BLaER1 treated with 17β-estradiol and CSF1 and Interleukin-3, amounts not matched to agents 10 nM and 100 nM (cell line): ENCODE measurements at regions not wholly inside any gene's neighbourhood (a gene's known extent, or its start where the extent isn't known, plus 50 kb on each side); places are given as distances from the start of the nearest gene placed in this dataset.

Source experiments
- H3K27ac ChIP-seq, 11 experiments: shearing (Covaris generic); formaldehyde crosslinking; 2 replicates each; pipeline ENCODE4 v1.8.1; 2022
- H3K27me3 ChIP-seq, 11 experiments: shearing (Covaris generic); formaldehyde crosslinking; 2 replicates each; pipeline ENCODE4 v1.8.1; 2022
- H3K36me3 ChIP-seq, 11 experiments: shearing (Covaris generic); formaldehyde crosslinking; 2 replicates each; pipeline ENCODE4 v1.8.1; 2022
- H3K4me1 ChIP-seq, 10 experiments: shearing (Covaris generic); formaldehyde crosslinking; 2 replicates each; pipeline ENCODE4 v1.8.1; 2022
- H3K4me2 ChIP-seq, 11 experiments: shearing (Covaris generic); formaldehyde crosslinking; 2 replicates each; pipeline ENCODE4 v1.8.1; 2022
- H3K4me3 ChIP-seq, 10 experiments: shearing (Covaris generic); formaldehyde crosslinking; 2 replicates each; pipeline ENCODE4 v1.8.1; 2022
- H3K9ac ChIP-seq, 11 experiments: shearing (Covaris generic); formaldehyde crosslinking; 2 replicates each; pipeline ENCODE4 v1.8.1; 2022
- H3K9me3 ChIP-seq, 11 experiments: shearing (Covaris generic); formaldehyde crosslinking; replicated peaks in 1 of 11; 2 replicates each; pipeline ENCODE4 v1.8.1; 2022
- H4K20me1 ChIP-seq, 11 experiments: shearing (Covaris generic); formaldehyde crosslinking; 2 replicates each; pipeline ENCODE4 v1.8.1; 2022
- Cebpa-rat ChIP-seq, 11 experiments: shearing (Covaris generic); IDR thresholded peaks; 2 replicates each; pipeline ENCODE4 v1.8.1; 2022

DNA sequence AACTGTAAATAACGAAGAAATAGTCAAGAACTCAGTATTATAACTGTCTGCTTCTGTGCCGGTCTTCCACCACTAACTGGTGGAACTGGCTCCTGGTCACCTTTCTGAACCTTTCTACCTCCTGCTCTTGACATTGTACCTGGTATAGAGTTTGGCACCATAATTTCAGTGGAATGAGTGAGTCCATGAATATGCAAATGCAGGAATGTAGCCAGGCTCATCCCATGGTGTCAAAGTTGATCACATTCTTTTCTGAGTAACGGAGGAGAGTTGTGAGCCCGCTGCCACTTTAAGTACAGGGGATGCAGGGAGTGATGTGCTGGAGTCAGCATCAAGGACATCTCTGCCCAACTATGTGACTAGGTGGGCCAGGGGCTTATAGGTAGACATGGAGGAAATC is 207.9 kb upstream of the HS3ST1 start:
- H3K9ac ChIP-seq: no peak overlapping the region
- no peaks in the 10 kb centered on the region for H3K36me3 ChIP-seq
- TF ChIP-seq Cebpa-rat (IDR thresholded peaks at IDR 0.05): no peak
- H4K20me1 ChIP-seq: no peaks in the 10 kb centered on the region
- H3K4me3 ChIP-seq: no peak overlapping the region
- H3K27me3 ChIP-seq: no peaks in the 10 kb centered on the region
- no peak overlapping the region for H3K4me2 ChIP-seq
- peaks cover 0 to 25% (median 0%) of the 10 kb centered on the region in 10 experiments; a peak in 5 of 20 replicates for H3K4me1 ChIP-seq
- peaks cover 0 to 11% (median 7%) of the 10 kb centered on the region in 11 experiments; a peak in 8 of 22 replicates for H3K9me3 ChIP-seq
- H3K27ac ChIP-seq: no peak overlapping the region

DNA sequence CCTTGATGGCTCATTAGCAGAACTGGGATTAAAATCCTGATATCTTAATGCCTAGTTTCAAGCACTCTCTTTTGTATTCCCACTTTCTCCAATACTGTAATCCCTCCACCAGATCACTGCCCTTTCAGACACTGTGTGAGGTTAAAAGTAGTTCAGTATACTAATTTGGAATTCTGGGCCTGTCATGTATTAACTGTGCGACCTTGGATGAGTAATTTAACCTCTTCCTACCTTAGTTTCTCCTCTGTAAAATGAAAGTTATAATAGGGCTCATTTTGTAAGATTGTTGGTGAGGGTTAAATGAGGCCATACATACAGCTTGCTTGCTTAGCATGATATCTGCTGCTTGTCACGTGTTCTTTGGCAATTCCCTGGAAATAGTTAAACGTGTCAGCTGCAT is 207.3 kb upstream of the HS3ST1 start:
- no peak overlapping the region for H3K9ac ChIP-seq
- peaks cover 0 to 11% (median 7%) of the 10 kb centered on the region in 11 experiments; a peak in 8 of 22 replicates for H3K9me3 ChIP-seq
- no peaks in the 10 kb centered on the region for H4K20me1 ChIP-seq
- no peaks in the 10 kb centered on the region for H3K27me3 ChIP-seq
- peaks cover 0 to 27% (median 0%) of the 10 kb centered on the region in 10 experiments; a peak in 5 of 20 replicates for H3K4me1 ChIP-seq
- no peak overlapping the region for H3K27ac ChIP-seq
- no peak overlapping the region for H3K4me3 ChIP-seq
- no peak overlapping the region for H3K4me2 ChIP-seq
- TF ChIP-seq Cebpa-rat (IDR thresholded peaks at IDR 0.05): no peak
- H3K36me3 ChIP-seq: no peaks in the 10 kb centered on the region

DNA sequence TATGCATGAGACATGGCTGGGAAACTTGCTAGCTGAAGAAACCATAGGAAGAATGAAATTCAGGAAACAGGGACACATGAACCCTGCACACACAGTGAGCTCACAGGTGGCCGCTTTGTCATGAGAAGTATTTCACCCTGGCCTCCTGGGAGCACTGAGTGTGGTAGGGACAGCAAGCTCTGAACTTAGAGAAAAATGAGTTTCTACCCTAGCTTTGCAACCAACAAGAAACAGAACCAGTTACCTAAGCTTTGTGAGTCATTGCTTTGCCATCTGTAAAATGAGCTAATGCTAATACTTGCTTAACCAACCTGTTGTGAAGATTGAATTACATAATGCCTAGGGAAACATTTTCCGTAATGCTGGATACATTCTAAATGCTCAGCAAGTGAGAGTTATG is 206.6 kb upstream of the HS3ST1 start:
- no peak overlapping the region for H3K4me3 ChIP-seq

DNA sequence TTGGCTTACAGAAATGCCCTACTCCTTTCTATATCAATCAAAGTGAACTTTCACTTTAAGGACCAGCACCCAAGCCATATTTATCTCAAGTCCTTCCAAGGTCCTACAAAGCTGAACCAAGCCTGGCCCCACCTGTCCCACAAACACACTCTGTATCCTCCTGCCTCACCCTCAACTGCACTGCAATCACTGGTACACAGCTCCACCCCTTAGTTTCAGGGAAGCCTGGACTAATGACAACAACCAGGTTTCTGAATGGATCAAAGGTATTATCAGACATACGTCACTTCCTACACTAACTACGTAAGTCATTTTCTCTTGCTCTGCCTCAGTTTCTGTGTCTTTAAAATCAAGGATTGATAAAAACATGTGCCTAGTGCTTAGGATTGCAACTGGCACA is 205.6 kb upstream of the HS3ST1 start:
- peaks cover 0 to 10% (median 4%) of the 10 kb centered on the region in 11 experiments; a peak in 8 of 22 replicates for H3K9me3 ChIP-seq
- H3K9ac ChIP-seq: no peak overlapping the region
- no peaks in the 10 kb centered on the region for H4K20me1 ChIP-seq
- H3K27ac ChIP-seq: no peak overlapping the region
- no peak overlapping the region for H3K4me2 ChIP-seq
- TF ChIP-seq Cebpa-rat (IDR thresholded peaks at IDR 0.05): no peak
- no peaks in the 10 kb centered on the region for H3K27me3 ChIP-seq
- no peaks in the 10 kb centered on the region for H3K36me3 ChIP-seq
- no peak overlapping the region for H3K4me3 ChIP-seq
- H3K4me1 ChIP-seq: peaks cover 0 to 27% (median 0%) of the 10 kb centered on the region in 10 experiments; a peak in 5 of 20 replicates

More for the DNA sequence above, 206.6 kb upstream of the HS3ST1 start:
- Histone ChIP-seq H3K4me2 (no peak overlapping the region), H3K9me3 (peaks cover 0 to 11% (median 7%) of the 10 kb centered on the region in 11 experiments; a peak in 8 of 22 replicates), H3K9ac (no peak overlapping the region), H4K20me1 (no peaks in the 10 kb centered on the region), H3K27me3 (no peaks in the 10 kb centered on the region), H3K36me3 (no peaks in the 10 kb centered on the region), H3K27ac (no peak overlapping the region), H3K4me1 (peaks cover 0 to 27% (median 0%) of the 10 kb centered on the region in 10 experiments; a peak in 5 of 20 replicates)
- no peak for TF ChIP-seq Cebpa-rat (IDR thresholded peaks at IDR 0.05)

DNA sequence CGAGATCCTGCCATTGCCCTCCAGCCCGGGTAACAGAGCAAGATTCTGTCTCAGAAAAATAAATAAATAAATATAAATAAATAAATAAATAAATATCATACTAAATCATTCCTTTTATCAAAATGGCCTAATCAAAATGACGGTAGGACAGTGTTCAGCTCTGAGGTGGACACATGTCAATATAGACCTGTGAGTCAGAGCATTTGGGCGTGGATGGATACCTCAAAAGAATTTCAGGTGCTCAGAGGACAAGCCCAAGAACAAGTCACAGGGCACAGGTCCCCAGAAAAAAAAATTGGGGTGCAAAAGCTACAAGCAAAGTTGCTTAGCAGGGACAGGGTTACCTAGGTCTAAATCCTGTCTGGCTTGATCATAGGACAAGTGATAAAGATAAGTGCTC is 204.7 kb upstream of the HS3ST1 start:
- H3K9ac ChIP-seq: no peak overlapping the region
- no peaks in the 10 kb centered on the region for H4K20me1 ChIP-seq
- H3K4me3 ChIP-seq: no peak overlapping the region
- no peak overlapping the region for H3K27ac ChIP-seq
- no peak for TF ChIP-seq Cebpa-rat (IDR thresholded peaks at IDR 0.05)
- peaks cover 0 to 20% (median 0%) of the 10 kb centered on the region in 10 experiments; a peak in 5 of 20 replicates for H3K4me1 ChIP-seq
- H3K9me3 ChIP-seq: peaks cover 0 to 1% (median 0%) of the 10 kb centered on the region in 11 experiments; a peak in 2 of 22 replicates
- H3K36me3 ChIP-seq: no peaks in the 10 kb centered on the region
- no peaks in the 10 kb centered on the region for H3K27me3 ChIP-seq
- no peak overlapping the region for H3K4me2 ChIP-seq

DNA sequence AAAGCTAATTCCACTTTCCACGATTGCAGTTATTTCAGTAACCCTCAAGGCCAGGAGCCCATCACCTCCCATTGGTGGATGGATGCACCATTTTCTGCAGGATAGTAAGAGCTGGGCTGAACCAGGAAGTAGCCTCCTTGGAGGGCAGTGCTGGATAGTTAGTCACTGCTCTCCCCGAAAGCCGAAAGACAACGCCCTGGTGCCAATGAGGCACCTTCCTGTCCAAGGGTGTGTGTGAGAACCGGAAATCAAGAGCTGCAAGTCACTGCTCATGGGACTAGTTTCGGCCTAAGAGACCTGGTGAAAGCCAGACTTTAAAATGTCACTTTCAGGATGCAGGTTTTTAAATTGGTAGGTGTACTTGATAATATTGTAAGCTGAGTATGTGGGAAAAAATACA is 203.8 kb upstream of the HS3ST1 start:
- no peak overlapping the region for H3K4me3 ChIP-seq
- peak overlapping the region in 3 of 11 experiments; percentile 11 to 30 (median 19); a peak in 4 of 22 replicates for H3K4me2 ChIP-seq
- H3K4me1 ChIP-seq: peaks cover 0 to 20% (median 0%) of the 10 kb centered on the region in 10 experiments; a peak in 5 of 20 replicates
- H3K9ac ChIP-seq: no peak overlapping the region
- TF ChIP-seq Cebpa-rat (IDR thresholded peaks at IDR 0.05): no peak
- H3K36me3 ChIP-seq: no peaks in the 10 kb centered on the region
- H4K20me1 ChIP-seq: no peaks in the 10 kb centered on the region
- H3K27ac ChIP-seq: peak overlapping the region in 1 of 11 experiments; percentile 44; a peak in 2 of 22 replicates
- no peaks in the 10 kb centered on the region for H3K9me3 ChIP-seq
- no peaks in the 10 kb centered on the region for H3K27me3 ChIP-seq

DNA sequence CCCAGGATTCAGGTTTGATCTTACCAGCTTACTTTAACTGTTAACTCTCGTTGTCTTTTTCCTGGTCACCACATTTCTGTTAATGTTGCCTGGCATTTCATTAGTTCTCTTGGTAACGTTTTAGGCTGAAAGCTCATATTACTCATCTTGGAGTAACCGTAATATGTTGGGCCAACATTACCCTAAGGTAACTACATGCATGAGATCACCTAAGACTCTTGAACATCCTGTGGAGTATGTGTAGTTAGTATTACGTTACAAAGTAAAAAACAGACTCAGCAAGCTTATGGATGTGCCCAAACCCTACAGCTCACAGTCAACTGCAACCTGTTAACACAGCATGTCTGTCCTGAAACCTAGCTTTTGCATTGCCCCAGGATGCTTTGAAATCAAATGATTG is 203.3 kb upstream of the HS3ST1 start:
- Histone ChIP-seq H4K20me1 (no peaks in the 10 kb centered on the region), H3K36me3 (no peaks in the 10 kb centered on the region), H3K27ac (peak overlapping the region in 1 of 11 experiments; percentile 35; a peak in 2 of 22 replicates), H3K4me2 (peak overlapping the region in 3 of 11 experiments; percentile 20 to 30 (median 23); a peak in 3 of 22 replicates), H3K27me3 (no peaks in the 10 kb centered on the region), H3K9me3 (no peaks in the 10 kb centered on the region), H3K4me1 (peaks cover 0 to 20% (median 0%) of the 10 kb centered on the region in 10 experiments; a peak in 5 of 20 replicates), H3K4me3 (no peak overlapping the region), H3K9ac (no peak overlapping the region)
- no peak for TF ChIP-seq Cebpa-rat (IDR thresholded peaks at IDR 0.05)

DNA sequence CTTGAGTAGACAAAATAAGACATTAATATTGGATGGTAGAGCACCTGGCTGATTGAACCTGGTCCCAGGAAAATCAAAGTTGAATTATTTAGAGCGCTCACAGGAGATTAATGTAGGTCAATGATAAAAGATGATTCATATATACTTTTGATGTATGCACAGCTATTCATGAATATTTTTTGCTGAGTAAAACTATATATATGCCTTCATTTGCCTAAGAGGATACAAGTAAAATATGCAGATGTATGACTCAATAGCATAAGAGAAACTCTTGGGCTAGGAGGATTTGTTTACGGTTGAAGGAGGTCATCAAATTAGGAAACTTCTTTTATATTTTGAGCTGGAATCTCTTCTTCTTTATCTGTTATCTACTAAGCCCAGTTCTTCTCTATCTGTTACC is 202.7 kb upstream of the HS3ST1 start:
- H3K4me2 ChIP-seq: peak overlapping the region in 2 of 11 experiments; percentile 20 to 23; a peak in 2 of 22 replicates
- H3K27me3 ChIP-seq: no peaks in the 10 kb centered on the region
- no peak overlapping the region for H3K9ac ChIP-seq
- TF ChIP-seq Cebpa-rat (IDR thresholded peaks at IDR 0.05): no peak
- H3K36me3 ChIP-seq: no peaks in the 10 kb centered on the region
- H3K9me3 ChIP-seq: no peaks in the 10 kb centered on the region
- no peaks in the 10 kb centered on the region for H4K20me1 ChIP-seq
- peaks cover 0 to 20% (median 0%) of the 10 kb centered on the region in 10 experiments; a peak in 5 of 20 replicates for H3K4me1 ChIP-seq
- no peak overlapping the region for H3K4me3 ChIP-seq
- H3K27ac ChIP-seq: peak overlapping the region in 1 of 11 experiments; percentile 35; a peak in 2 of 22 replicates

DNA sequence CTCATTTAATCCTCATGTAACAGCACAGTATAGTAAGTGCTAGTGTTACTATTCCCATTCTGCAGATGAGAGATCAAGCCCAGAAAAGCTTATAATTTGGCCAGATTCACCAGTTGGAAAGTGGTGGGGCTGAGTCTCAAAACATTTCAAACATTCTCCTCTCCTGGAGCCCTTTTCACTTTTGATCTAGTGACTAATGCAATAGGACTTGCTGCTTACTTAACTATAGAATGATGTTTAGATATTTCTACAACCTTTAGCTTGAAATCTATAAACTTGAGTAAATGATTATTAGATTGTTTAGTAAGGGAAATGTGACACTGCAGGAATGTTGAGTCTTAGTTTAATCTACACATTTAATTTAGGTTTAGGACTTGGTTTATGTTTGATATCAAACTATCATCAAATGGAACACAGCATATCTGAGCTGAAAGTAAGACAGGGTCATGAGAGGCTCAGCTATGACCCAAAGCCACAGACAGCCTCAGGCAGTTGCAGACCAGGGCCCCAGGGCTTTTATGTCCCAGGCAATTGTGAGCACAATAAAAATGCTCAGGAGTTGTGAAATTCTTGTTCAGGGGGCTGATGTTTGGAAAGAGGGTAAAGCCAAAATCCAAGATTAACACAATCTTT is 199.5 kb upstream of the HS3ST1 start:
- H3K4me2 ChIP-seq: no peak overlapping the region
- H3K9ac ChIP-seq: no peak overlapping the region
- H4K20me1 ChIP-seq: no peaks in the 10 kb centered on the region
- peaks cover 0 to 20% (median 0%) of the 10 kb centered on the region in 10 experiments; a peak in 5 of 20 replicates for H3K4me1 ChIP-seq
- no peaks in the 10 kb centered on the region for H3K36me3 ChIP-seq
- no peak overlapping the region for H3K27ac ChIP-seq
- H3K9me3 ChIP-seq: no peaks in the 10 kb centered on the region
- H3K27me3 ChIP-seq: no peaks in the 10 kb centered on the region
- TF ChIP-seq Cebpa-rat (IDR thresholded peaks at IDR 0.05): no peak
- no peak overlapping the region for H3K4me3 ChIP-seq
